Activated CD4-positive, alpha-beta T cell treated with anti-CD3 and anti-CD28 coated beads, Interleukin-2, amount 50 U/mL, for 48 hours (primary cell): ENCODE measurements at regions not wholly inside any gene's neighbourhood (a gene's known extent, or its start where the extent isn't known, plus 50 kb on each side); places are given as distances from the start of the nearest gene placed in this dataset.
A peak's percentile ranks its signal among the peaks of the same experiment; 100 is the strongest.

Source experiments
- DNase-seq, 2 experiments: peaks; one replicate each; pipeline ENCODE4 v3.0.0-alpha.2; 2020

DNA sequence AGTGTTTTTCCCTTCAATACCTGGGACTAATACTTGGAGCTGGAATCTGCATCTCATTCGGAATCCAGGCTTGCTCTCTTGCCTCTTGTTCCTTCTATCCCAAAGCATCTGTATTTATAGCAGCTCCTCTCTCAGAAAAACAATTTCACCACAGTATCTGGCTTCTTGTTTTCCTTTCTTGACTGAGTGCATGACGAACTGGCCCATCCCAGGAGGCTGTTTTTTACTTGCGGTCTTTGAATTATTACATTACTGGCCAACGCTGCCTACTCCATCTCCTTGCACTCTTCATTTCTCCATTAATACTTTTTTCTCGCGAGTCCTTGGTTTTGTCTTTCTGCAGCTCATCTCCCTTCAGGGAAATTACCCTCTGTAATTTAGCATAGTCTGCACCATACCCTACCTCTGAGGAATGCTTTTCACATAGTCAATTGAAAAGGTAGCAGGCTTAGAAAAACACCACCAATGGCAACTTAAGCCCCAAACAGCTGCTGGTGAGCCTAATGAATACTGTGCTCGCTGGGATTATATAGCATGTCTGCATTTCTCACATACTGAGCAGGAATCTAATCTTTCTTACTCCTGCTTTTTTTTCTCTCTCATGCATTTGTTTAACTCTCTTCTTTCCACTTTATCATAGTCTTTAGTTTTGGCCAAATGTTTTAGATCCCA, 277.4 kb upstream of the SESN3 start:
- DNase-seq: no peak

DNA sequence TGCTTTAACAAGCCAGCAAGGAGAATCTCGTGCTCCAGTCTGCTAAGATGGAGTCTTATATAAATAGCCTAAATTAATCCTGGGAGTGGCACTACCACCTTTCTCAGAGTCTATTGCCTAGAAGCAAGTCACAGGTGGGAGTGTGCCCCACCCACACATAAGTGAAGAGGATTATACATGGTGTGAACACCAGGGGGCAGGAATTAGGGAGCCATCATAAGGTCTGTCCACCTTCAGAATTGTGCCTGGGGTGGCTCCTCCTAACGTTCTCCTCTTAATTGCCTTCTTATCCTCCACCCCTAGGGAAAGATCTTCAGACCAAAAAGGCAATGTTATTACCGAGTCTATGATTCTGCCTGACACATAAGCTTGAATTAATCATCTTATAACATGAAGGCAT, 276.8 kb upstream of the SESN3 start:
- no peak for DNase-seq

DNA sequence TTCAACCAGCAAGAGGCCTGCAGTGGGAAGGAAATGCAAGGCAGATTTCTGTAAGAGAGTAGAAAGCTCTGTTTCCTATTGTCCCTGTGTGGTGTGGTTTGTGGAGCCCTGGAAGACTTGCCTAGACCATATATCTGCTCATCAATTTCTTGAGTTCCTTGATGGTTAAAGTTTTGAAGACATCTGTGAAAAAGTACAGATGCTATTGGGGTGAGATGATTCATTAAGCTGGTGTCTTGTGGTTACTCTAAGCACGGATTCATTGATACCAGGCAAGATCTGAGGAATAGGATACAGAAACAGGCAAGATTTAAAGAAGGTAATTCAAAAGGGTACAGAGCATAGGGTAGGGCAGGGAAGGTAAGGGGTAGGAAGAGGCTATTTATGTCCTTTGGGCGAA, 275.8 kb upstream of the SESN3 start:
- DNase-seq: no peak

DNA sequence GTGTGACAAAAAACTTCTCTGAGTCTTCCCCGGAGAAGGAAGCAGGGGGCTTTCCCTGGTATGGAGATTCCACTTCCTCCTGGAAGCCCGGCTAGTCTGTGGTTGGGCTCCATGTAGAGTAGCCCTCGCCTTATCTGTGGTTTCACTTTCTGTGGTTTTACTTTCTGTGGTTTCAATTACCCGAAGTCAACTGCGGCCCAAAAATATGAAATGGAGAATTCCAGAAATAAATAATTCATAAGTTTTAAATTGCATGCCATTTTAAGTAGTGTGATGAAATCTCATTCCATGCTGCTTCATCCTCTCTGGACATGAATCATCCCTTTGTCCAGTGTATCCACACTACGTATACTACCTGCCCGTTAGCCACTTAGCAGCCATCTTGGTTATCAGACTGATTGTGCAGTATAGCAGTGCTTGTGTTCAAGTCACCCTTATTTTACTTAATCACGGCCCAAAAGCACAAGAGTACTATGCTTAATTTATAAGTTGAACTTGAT, 275.0 kb upstream of the SESN3 start:
- DNase-seq: no peak

DNA sequence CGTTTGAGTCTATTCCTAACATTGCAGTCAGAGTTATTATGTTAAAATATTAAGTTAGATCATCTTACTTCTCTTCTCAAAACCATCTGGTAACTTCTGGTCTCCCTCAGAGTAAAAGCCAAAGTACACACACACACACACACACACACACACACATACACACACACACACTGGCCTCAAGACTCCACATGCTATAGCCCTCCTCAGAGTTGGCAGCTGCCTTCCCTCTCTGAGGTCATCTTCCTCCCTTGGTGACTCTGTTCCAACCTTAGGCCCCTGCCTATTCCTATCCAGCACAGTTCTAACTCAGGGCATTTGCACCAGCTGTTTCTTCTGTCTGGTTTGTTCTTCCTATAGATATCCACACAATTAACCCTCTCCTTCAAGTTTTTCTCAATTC, 272.0 kb upstream of the SESN3 start:
- no peak for DNase-seq

DNA sequence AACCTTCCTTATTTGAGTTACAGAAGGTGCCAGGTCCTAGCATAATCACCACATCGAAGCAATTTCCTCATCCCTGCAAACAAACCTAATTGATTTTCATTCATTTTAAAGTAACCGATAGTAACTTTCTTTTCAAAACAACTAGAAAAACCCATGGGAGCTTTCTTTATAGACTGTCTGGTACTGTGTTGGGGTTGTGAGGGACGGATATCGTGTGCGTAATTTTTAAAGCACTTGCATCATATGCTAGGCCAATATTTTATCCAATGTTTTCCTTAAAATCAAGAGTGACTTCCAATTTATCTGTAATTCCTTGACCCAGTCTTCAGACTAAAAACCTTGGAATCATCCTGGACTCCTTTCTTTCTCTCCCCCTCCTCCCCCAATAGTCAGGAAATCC, 271.5 kb upstream of the SESN3 start:
- DNase-seq: no peak

DNA sequence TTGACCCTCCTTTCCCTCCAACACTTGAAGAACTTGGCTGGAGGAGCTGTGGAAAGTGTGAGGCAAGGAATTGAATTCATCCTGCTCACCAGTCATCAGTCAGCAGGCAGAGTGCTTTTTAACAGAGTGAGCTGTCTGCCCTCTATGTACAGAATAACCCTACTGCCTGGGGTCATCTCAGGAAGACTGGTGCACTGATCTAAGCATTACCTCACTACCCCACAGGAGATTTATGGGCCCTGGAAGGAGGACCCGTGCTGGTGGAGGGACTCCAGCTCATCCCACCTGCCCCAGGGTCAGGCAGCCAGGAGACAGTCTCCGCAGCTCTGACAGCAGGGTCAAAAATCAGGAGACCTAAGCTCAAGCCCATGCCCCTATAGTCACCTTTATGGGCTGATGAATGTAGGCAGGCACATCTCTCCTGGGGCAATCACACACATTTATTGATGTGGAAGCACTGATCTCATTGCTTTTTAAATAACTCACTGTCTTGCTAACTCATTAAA, 270.8 kb upstream of the SESN3 start:
- no peak for DNase-seq

DNA sequence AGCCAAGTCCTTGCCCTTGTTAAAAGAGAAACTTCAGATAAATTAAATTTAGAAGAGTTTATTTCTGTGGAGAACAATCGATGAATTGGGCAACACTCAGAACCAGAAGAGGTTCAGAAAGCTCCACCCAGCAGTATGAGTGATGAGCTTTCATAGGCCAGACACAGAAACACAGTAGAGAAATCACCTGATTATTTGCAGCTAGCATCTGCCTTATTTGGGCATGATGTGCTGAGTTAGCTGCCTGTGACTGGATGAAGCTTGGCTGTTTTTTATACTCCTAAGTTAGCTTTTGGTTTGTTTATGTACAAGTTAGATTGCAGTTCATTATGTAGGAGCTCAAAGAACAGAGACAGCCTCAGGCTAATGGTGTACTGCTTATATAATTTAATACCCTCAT, 269.5 kb upstream of the SESN3 start:
- no peak for DNase-seq

DNA sequence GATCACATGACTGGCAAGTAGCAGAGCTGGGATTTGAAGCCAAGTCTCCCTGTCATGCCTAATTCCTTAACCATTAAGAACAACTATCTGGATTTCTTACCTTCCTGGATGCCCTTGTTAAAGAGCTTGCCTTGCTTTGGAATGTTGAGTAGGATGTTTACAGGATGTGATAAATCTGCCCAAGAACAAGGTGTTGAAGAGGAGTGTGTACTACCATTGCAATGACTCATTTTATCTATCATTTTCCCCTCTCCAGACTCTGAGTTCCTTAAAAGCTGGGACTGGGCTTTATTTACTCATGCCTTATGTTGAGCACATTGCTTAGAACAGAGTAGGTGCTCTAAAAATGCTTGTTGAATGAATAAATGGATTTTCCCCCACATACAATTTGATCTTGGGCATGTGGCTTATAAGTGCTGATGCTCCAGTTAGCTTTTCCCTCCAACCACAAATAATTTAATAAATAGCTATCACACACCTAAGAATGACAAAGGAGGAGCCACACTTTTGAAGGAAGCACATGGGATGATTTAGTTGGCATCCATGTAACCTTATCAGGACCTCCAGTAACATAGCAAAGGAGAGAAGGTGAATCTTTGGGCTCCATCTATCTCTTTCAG, 268.6 kb upstream of the SESN3 start:
- DNase-seq: no peak

DNA sequence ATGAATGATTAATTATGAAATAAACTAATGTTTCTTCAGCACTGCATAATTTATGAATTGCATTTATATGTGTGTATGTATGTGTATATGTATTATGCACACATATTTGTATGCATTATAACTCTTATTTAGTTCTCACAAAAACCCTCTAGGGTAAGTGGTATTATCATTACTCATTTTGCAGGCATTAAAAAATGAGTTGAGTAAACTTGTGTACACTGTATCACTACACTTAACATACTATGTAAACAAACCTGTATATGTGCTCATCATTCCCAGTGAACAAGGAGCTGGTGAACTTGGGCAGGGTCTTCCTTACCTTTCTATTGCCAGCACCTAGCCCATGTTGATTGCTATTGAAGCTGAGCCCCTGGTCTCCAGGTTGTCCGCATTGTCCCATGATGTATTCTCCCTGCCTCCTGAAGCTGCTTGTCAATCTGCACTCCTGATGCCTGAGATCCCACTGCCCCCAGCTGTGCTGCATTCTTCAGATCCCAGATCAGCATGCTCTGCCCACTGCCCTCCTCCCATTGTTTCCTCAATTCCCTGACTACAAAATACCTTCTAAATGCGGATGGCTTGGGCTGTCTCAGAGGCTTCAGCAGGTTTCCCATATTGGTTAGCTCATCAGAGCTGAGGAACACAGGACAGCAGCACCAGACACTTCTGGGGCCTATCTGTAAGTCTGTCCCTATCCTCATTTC, 267.9 kb upstream of the SESN3 start:
- DNase-seq: no peak

DNA sequence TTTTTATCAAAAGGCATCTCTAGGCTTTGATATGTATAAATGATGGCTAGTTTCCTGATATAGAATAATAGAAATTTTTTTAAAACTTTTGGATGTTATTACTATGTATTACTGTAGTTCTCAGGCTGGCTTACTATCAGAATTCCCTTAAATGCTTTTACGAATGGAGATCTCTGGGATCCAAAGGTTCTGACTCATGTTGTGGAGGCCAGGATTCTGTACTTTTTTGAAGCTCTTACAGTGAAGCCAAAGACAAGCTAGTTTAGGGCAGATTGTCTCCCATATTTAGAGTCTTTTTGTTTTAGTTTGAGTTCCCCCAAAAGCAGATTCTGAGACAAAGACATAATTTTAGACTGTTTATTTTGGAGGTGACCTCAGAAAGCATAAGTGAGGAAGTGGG, 265.9 kb upstream of the SESN3 start:
- DNase-seq: no peak

DNA sequence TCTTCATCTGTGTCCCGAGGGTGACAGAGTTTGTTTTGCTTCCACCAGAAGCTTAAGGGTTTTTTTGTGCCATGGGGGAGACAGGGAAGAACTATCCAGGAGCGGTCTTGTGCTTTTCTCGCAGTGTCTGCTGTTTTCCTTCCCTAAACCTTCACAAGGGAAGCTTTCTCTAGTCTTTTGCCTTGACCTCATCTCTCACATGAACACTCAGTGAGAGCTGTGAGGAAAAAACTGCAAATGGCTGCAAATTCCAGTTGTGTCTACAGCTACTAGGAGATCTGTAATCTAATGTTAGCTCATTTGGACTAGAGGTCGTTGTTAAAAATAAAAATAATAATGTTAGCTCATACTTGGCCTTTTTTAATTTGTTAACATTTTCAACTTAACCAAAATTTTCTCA, 264.7 kb upstream of the SESN3 start:
- DNase-seq: no peak

DNA sequence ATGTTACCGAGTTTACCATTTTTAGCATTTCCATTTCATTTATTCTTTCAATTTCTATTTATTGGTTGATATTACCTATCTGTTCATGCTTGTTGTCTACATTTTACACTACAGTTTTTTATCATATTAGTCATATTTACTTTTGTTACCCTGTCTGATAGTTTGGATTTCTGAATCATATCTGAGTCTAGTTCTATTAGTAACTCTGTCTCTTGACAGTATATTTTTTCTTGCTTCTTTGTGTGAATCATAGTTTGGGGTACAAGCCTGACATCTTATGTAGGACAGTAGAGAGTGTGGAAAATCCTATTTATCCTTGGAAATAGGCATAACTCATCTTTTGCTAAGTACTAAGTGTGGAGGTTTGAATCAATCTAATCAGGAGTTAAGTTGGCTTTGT, 263.9 kb upstream of the SESN3 start:
- DNase-seq: no peak

DNA sequence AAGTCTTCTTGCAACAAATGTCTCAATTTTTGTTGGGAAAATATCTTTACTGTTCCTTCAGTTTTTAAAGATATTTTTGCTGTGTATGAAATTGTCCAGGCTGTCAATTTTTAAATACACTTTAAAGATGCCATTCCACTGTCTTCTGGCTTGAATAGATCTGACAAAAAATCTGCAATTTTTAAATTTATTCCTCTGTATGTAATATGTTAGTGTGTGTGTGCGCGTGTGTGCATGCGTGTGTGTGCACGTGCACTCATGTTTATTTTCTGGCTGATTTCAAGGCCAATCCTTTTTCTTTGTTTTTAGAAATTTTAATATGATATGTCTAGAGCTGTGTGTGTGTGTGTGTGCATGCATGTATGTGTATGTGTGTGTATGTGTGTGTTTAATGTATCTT, 263.2 kb upstream of the SESN3 start:
- no peak for DNase-seq

DNA sequence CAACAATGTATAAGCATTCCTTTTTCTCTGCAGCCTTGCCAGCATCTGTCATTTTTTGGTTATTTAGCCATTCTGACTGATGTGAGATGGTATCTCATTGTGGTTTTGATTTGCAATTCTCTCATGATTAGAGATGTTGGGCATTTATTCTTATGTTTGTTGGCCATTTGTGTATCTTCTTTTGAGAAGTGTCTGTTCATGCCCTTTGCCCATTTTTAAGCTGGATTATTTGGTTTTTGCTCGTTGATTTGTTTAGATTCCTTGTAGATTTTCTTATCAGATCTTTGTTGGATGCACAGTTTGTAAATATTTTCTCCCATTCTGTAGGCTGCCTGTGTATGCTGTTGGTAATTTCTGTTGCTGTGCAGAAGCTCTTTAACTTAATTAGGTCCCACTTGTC, 259.6 kb upstream of the SESN3 start:
- no peak for DNase-seq

DNA sequence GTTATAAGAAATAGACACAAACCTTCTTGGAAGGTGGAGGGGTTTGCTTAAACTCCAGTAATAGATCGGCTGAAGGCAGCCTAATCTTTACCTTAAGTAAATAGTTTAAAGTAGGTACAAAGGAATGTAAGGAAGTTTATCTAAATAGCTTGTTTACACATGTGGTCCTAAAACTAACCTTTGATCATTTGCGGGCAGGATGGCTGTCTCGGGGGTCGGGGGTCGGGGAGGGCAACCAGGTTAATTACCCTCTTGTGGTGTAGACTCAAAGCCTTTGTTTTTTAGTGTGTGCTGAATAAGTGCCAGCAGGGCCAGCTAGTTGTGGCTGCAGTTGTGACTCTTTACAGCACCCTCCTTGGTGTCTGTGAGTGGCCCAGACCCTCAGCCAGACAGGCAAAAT, 256.9 kb upstream of the SESN3 start:
- no peak for DNase-seq

DNA sequence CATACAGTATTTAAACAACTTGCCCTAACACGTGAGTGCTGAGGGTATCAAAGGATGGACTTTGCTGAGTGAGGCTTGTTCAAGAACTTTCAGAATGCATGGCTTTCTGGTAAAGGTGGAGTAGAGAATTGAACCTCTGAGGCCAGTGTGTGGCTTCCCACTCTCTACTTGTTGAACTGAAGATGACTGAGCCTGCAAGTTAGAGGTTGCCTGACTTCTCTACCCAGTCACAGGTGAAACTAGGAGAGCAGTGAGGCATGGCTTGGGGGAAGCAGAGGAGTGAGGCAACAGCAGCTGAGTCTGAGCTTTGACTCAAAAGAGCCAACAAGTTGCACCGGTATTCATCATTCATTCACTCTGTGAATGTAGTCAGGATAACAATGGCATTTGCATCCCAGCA, 256.4 kb upstream of the SESN3 start:
- peak; percentile 4 to 24 for DNase-seq

DNA sequence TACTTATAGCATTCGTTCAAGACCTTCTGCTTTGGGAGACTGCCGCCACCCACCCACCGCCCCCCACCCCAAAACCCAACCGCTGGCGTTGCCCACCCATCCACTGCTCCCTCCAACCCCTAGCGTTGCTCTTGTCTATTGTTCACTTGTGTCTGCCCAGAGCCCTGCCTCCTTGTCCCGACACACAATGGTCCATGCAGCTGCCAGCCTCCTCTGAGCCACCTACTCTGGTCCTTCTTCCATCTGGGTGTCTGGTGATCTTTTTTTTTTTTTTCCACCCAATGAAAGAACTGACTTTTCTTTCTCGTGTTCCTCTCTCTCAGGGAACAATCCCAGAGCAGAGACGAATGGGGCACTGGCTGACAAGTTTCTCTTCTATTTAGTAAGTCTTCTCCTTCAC, 256.0 kb upstream of the SESN3 start:
- no peak for DNase-seq

DNA sequence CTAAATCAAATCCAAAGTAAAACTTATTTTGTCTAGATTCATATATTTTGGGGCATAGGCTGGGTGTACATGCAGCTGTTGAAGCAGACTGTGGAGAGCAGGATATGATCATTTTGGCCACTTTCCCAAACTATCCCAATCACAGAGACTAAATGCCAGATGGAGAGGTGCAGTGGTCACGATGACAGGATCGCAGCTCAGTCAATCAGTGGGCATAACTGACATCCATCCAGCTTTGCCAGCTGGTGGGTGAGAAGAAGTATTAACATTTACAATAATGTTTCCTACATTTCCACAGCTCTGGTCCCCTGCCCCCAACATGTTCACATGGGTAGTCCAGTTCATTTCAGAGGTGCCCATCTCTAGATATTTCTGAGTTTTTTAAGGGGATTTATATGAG, 255.5 kb upstream of the SESN3 start:
- no peak for DNase-seq

DNA sequence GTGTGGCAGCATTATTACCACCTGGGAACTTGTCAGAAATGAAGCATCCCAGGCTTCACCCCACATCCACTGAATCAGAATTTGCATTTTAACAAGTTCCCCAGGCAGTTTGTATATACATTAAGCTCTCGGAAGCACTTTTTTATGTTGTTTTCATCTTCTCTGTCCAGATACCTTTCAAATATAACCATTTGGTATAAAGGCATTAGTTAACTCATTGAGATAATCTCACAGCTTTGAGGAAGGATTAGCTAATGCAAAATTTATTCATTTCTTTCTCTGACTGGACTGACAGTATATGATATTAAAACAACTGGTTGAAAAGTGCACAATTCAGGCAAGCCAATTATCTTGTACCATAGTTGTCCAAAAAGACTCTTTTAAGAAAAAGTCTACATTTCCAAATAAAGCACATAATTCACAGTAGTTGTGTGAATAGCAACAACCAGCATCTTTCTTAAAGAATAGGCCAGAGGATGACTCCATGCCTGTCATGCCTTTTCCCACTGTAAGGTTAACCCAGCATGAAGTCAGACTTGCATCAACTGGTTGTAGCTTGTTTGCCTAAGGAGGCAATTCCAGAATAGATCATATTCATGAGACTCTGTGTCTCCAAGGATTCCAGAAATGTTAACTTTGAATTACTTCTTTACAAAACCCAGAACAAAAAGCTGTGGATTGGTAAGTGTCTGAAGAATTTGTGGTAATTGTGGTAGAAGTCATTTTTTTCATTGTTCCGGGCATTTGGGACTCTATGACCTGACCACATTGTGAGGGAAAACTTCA, 254.3 kb upstream of the SESN3 start:
- DNase-seq: no peak

DNA sequence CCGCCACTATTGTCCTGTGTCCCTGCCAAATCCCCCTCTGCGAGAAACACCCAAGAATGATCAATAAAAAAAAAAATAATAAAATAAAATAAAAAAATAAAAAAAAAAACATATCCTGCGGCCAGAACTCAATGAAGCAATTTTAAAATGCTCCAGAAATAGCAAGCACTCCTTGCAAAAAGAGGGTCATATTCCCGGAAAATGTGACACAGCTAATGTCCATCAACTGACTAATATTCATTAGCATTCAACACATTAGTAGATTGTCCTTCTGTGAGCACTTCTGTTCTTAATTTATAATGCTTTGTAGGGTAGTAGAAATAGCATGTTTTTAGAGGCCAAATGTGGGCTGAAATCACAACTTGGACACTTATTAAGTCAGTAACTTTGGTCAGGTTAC, 252.3 kb upstream of the SESN3 start:
- no peak for DNase-seq

DNA sequence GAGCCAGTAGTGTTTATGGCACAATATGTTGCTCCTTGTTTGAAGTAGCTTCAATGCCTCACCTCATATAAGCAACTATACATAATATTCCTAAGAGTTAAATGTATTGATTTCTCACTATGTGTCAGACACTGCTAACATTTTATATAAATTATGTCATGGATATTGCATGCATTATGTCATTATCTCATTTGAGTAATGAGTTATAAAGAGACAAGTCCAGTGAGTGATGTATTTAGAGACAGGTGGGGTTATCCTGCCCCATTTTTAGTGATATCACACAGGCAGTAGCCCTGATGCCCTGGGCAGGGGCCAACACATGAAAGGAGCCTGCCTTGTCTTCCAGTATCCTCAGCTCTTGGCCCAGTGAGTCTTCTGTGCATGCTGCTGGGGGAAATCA, 247.0 kb upstream of the SESN3 start:
- no peak for DNase-seq

DNA sequence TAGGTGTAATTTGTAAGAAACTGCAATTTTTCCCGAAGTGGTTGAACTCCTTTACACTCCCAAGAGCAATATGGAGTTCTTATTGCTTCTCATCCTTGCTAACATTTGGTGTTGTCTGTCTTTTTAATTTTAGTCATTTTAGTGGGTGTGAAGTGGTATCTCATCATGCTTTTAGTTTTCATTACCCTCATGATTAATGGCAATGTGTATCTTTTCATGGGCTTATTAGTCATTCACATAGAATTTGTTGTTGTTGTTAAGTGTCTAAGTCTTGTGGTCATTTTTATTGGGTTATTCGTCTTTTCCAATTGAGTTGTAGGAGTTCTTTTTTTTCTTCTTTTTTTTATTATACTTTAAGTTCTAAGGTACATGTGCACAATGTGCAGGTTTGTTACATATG, 238.3 kb upstream of the SESN3 start:
- no peak for DNase-seq
